ENCODE measurements at regions not wholly inside any gene's neighbourhood (a gene's known extent, or its start where the extent isn't known, plus 50 kb on each side); places are given as distances from the start of the nearest gene placed in this dataset.

- POLR2A ChIA-PET: no interaction called here
- Histone ChIP-seq H3K9me1 (replicated peaks; ENCODE audit: control insufficient read depth, extremely low read depth, insufficient read depth, low read length) (no peaks in the 10 kb centered on the region), H4K20me1 (replicated peaks; ENCODE audit: control insufficient read depth, extremely low read depth, insufficient read depth, low read length) (no peaks in the 10 kb centered on the region), H3K4me3 (replicated peaks in 1 of 3; ENCODE audit: insufficient read depth in 1 of 3, low read depth in 1 of 3, low read length in 3 of 3) (no peak overlapping the region), H3K27ac (ENCODE audit: insufficient read depth, low read depth, low read length) (no peak overlapping the region), H3K4me1 (ENCODE audit: control insufficient read depth, extremely low read depth, insufficient read depth, low read length) (peaks cover 5% of the 10 kb centered on the region), H2AFZ (ENCODE audit: low read depth, low read length) (no peak overlapping the region), H3K4me2 (ENCODE audit: insufficient read depth, low read length) (no peak overlapping the region), H3K9me3 (replicated peaks; ENCODE audit: control insufficient read depth, insufficient read depth, low read length) (no peaks in the 10 kb centered on the region), H3K27me3 (ENCODE audit: control insufficient read depth in 2 of 2, insufficient read depth in 2 of 2, low read length in 2 of 2) (no peaks in the 10 kb centered on the region), H3K36me3 (ENCODE audit: control insufficient read depth in 2 of 2, extremely low read depth in 1 of 2, insufficient read depth in 2 of 2, low read length in 2 of 2) (no peaks in the 10 kb centered on the region), H3K9ac (replicated peaks; ENCODE audit: extremely low read depth, insufficient read depth, low read length) (no peak overlapping the region), H3K79me2 (ENCODE audit: control insufficient read depth, insufficient read depth, low read length) (no peaks in the 10 kb centered on the region)
- intact Hi-C loops (cut with micrococcal nuclease): no loop called here
- FAIRE-seq: no peak
- TF ChIP-seq POLR2AphosphoS5 (IDR thresholded peaks at IDR 0.05; ENCODE audit: insufficient read depth, low read depth, low read length) (no peak), CTCF (IDR thresholded peaks at IDR 0.05; ENCODE audit: extremely low read depth in 1 of 2, insufficient read depth in 1 of 2, low read depth in 1 of 2, low read length in 2 of 2) (no peak), POLR2A (IDR thresholded peaks at IDR 0.05; ENCODE audit: low read depth, low read length) (no peak), GATA2 (IDR thresholded peaks at IDR 0.05; ENCODE audit: insufficient read depth, insufficient read length, low read depth, low read length) (no peak), JUN (IDR thresholded peaks at IDR 0.05; ENCODE audit: borderline replicate concordance, insufficient read depth, insufficient read length, low read depth) (no peak), FOS (IDR thresholded peaks at IDR 0.05; ENCODE audit: borderline replicate concordance, insufficient read depth, low read length) (no peak), MYC (IDR thresholded peaks at IDR 0.05; ENCODE audit: low read depth, low read length) (no peak), EZH2 (IDR thresholded peaks at IDR 0.05; ENCODE audit: borderline replicate concordance, low read depth, low read length, severe bottlenecking) (no peak)
- TF ChIP-seq, protein P1, sequence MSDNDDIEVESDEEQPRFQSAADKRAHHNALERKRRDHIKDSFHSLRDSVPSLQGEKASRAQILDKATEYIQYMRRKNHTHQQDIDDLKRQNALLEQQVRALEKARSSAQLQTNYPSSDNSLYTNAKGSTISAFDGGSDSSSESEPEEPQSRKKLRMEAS (IDR thresholded peaks at IDR 0.05; ENCODE audit: insufficient read depth, insufficient read length): no peak
- BruUV-seq (replicated peaks): no TSS peak
- dilution Hi-C loops (cut with MboI; ENCODE audit: extremely low pct_ligation_motif_present, low sequenced_read_pairs): no loop called here
- DNase-seq (ENCODE audit: low read depth, low spot score): no peak
- CTCF ChIA-PET: interaction anchor here (0.6 kb wide), 1 partner anchor 48 kb away, joined by 3 read pairs; no protein-coding TSS in a partner anchor
Measured at GRCh38 chr17:72409405-72410002, 288.7 kb downstream of the SOX9 start.
